Adrenal gland (tissue), 5 donors: ENCODE measurements at regions not wholly inside any gene's neighbourhood (a gene's known extent, or its start where the extent isn't known, plus 50 kb on each side); places are given as distances from the start of the nearest gene placed in this dataset.

Experiments
- CTCF ChIP-seq, 6 experiments: fragments of 450-650 bp in 4 of 6; fragments of 200-600 bp in 2 of 6; sonication (generic) in 1 of 6; IDR thresholded peaks; 1 replicate in 5 of 6; 2 replicates in 1 of 6; pipeline versions ENCODE4 v1.5.1 to v1.8.0; 2016 to 2021; ENCODE audit warnings: antibody characterized with exemption in 6 of 6, mild to moderate bottlenecking in 2 of 6, moderate library complexity in 1 of 6
- POLR2A ChIP-seq, 2 donors: fragments of 450-650 bp; IDR thresholded peaks; one replicate each; pipeline ENCODE4 v1.6.1; 2017; ENCODE audit warnings: antibody characterized with exemption in 2 of 2, mild to moderate bottlenecking in 2 of 2, moderate library complexity in 1 of 2
- donor health status: DM: no; HTN: no; CAD: no.

- no peak for TF ChIP-seq POLR2A (IDR thresholded peaks at IDR 0.05)
- TF ChIP-seq CTCF (IDR thresholded peaks at IDR 0.05), result no peak
Measured at GRCh38 chr19:22491746-22492145, 69.6 kb upstream of the ZNF98 start.
